ENCODE measurements at regions not wholly inside any gene's neighbourhood (a gene's known extent, or its start where the extent isn't known, plus 50 kb on each side); places are given as distances from the start of the nearest gene placed in this dataset.

DNA sequence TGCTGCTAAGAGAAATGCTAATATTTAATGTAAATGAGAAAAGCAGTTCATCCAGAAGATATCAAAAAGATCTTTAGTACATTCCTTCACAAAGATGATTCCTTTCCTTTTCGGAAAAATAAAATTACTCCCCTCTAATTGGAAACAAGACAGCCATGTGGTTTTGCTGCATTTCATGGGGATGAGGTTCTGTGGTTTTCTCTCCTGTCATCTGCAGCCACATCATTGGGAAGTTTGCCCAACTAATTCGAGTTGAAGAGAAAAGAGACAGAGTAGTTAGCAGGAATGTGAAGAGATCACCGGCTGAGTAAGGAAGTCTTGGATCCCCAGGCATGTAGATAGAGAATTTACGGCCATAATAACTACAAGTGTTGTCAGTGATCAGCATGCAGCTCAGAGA is 122.1 kb downstream of the CYSLTR2 start:
- no peak overlapping the region for H3K4me2 ChIP-seq (ENCODE audit: insufficient read depth, low read length)
- no peak for DNase-seq

DNA sequence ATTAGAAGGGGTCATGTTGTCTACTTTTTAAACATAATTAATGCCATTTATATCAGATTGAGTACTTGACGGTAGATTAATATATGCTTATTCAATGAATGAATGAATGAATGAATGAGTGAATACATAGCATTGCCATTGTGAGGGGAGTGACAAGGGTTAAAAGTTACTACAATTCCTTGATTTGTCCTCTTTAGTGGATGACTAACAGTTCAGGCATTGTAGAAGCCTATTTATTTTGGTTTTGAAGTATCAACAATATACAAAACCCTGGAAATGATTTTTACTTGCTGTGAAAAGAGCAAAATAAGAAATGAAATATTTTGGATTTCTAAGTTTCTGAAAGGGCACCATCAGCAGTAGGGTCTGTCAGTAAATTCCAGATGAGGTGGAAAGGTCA is 122.7 kb downstream of the CYSLTR2 start:
- no peak overlapping the region for H3K9ac ChIP-seq (ENCODE audit: low read depth, low read length)
- no peaks in the 10 kb centered on the region for H3K27me3 ChIP-seq (ENCODE audit: insufficient read depth, low read length, poor library complexity)
- peaks cover 13% of the 10 kb centered on the region for H3K9me3 ChIP-seq (ENCODE audit: insufficient read depth, low read length, severe bottlenecking)
- no peak overlapping the region for H2AFZ ChIP-seq (ENCODE audit: low read depth, low read length)
- no peak overlapping the region for H3K27ac ChIP-seq (ENCODE audit: low read length)
- H3K36me3 ChIP-seq (ENCODE audit: insufficient read depth, low read length), result no peaks in the 10 kb centered on the region
- DNase-seq, result no peak
- H3K4me1 ChIP-seq (ENCODE audit: insufficient read depth, low read length), result peaks cover 22% of the 10 kb centered on the region
- ATAC-seq (ENCODE audit: insufficient read depth, low read depth), result no peak
- no peaks in the 10 kb centered on the region for H3K79me2 ChIP-seq (ENCODE audit: insufficient read depth, low read length)
- no peak overlapping the region for H3K4me2 ChIP-seq (ENCODE audit: insufficient read depth, low read length)
- TF ChIP-seq EZH2 (IDR thresholded peaks at IDR 0.05; ENCODE audit: borderline replicate concordance, low read depth, low read length, severe bottlenecking), result no peak
- TF ChIP-seq, protein P1, sequence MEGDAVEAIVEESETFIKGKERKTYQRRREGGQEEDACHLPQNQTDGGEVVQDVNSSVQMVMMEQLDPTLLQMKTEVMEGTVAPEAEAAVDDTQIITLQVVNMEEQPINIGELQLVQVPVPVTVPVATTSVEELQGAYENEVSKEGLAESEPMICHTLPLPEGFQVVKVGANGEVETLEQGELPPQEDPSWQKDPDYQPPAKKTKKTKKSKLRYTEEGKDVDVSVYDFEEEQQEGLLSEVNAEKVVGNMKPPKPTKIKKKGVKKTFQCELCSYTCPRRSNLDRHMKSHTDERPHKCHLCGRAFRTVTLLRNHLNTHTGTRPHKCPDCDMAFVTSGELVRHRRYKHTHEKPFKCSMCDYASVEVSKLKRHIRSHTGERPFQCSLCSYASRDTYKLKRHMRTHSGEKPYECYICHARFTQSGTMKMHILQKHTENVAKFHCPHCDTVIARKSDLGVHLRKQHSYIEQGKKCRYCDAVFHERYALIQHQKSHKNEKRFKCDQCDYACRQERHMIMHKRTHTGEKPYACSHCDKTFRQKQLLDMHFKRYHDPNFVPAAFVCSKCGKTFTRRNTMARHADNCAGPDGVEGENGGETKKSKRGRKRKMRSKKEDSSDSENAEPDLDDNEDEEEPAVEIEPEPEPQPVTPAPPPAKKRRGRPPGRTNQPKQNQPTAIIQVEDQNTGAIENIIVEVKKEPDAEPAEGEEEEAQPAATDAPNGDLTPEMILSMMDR (IDR thresholded peaks at IDR 0.05; ENCODE audit: borderline replicate concordance, extremely low read depth, low read length, poor library complexity, severe bottlenecking), result no peak
- H4K20me1 ChIP-seq (ENCODE audit: insufficient read depth, low read length), result no peaks in the 10 kb centered on the region
- H3K4me3 ChIP-seq (ENCODE audit: low read depth in 1 of 2, low read length in 2 of 2), result no peak overlapping the region

More for the DNA sequence above, 122.1 kb downstream of the CYSLTR2 start:
- H3K27ac ChIP-seq (ENCODE audit: low read length), result no peak overlapping the region
- H3K4me3 ChIP-seq (ENCODE audit: low read depth in 1 of 2, low read length in 2 of 2), result no peak overlapping the region
- TF ChIP-seq EZH2 (IDR thresholded peaks at IDR 0.05; ENCODE audit: borderline replicate concordance, low read depth, low read length, severe bottlenecking), result no peak
- TF ChIP-seq, protein P1 (IDR thresholded peaks at IDR 0.05; ENCODE audit: borderline replicate concordance, extremely low read depth, low read length, poor library complexity, severe bottlenecking), result no peak
- no peak overlapping the region for H2AFZ ChIP-seq (ENCODE audit: low read depth, low read length)
- H3K4me1 ChIP-seq (ENCODE audit: insufficient read depth, low read length), result peaks cover 22% of the 10 kb centered on the region
- ATAC-seq (ENCODE audit: insufficient read depth, low read depth), result no peak
- H3K9me3 ChIP-seq (ENCODE audit: insufficient read depth, low read length, severe bottlenecking), result peaks cover 7% of the 10 kb centered on the region
- no peaks in the 10 kb centered on the region for H3K36me3 ChIP-seq (ENCODE audit: insufficient read depth, low read length)
- H4K20me1 ChIP-seq (ENCODE audit: insufficient read depth, low read length), result no peaks in the 10 kb centered on the region
- H3K9ac ChIP-seq (ENCODE audit: low read depth, low read length), result no peak overlapping the region
- no peaks in the 10 kb centered on the region for H3K27me3 ChIP-seq (ENCODE audit: insufficient read depth, low read length, poor library complexity)
- H3K79me2 ChIP-seq (ENCODE audit: insufficient read depth, low read length), result no peaks in the 10 kb centered on the region

DNA sequence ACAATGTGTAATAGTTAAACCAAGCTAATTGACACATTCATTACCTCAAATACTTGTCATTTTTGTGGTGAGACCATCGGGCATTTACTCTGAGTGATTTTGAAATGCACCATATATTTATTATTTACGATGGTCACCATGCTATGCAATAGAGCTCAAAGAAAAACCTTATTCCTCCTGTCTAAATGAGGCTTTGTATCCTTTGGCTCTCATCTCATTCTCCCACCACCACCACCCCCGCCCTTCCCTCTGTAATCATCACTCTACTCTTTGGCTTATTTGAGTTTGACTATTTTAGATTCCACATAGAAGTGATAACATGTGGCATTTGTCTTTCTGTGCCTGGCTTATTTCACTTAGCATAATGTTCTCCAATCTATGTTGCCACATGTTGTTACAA is 124.9 kb downstream of the CYSLTR2 start:
- Histone ChIP-seq H3K79me2 (ENCODE audit: insufficient read depth, low read length) (no peaks in the 10 kb centered on the region), H3K36me3 (ENCODE audit: insufficient read depth, low read length) (no peaks in the 10 kb centered on the region), H3K4me1 (ENCODE audit: insufficient read depth, low read length) (peaks cover under 1% of the 10 kb centered on the region), H4K20me1 (ENCODE audit: insufficient read depth, low read length) (no peaks in the 10 kb centered on the region), H3K4me2 (ENCODE audit: insufficient read depth, low read length) (no peak overlapping the region), H3K9ac (ENCODE audit: low read depth, low read length) (no peak overlapping the region), H3K9me3 (ENCODE audit: insufficient read depth, low read length, severe bottlenecking) (peaks cover 20% of the 10 kb centered on the region), H3K4me3 (ENCODE audit: low read depth in 1 of 2, low read length in 2 of 2) (no peak overlapping the region), H2AFZ (ENCODE audit: low read depth, low read length) (no peak overlapping the region), H3K27me3 (ENCODE audit: insufficient read depth, low read length, poor library complexity) (no peaks in the 10 kb centered on the region), H3K27ac (ENCODE audit: low read length) (no peak overlapping the region)
- no peak for TF ChIP-seq EZH2 (IDR thresholded peaks at IDR 0.05; ENCODE audit: borderline replicate concordance, low read depth, low read length, severe bottlenecking)
- TF ChIP-seq, protein P1 (IDR thresholded peaks at IDR 0.05; ENCODE audit: borderline replicate concordance, extremely low read depth, low read length, poor library complexity, severe bottlenecking), result no peak
- no peak for DNase-seq
- ATAC-seq (ENCODE audit: insufficient read depth, low read depth), result no peak
